ENCODE measurements at regions not wholly inside any gene's neighbourhood (a gene's known extent, or its start where the extent isn't known, plus 50 kb on each side); places are given as distances from the start of the nearest gene placed in this dataset.

DNA sequence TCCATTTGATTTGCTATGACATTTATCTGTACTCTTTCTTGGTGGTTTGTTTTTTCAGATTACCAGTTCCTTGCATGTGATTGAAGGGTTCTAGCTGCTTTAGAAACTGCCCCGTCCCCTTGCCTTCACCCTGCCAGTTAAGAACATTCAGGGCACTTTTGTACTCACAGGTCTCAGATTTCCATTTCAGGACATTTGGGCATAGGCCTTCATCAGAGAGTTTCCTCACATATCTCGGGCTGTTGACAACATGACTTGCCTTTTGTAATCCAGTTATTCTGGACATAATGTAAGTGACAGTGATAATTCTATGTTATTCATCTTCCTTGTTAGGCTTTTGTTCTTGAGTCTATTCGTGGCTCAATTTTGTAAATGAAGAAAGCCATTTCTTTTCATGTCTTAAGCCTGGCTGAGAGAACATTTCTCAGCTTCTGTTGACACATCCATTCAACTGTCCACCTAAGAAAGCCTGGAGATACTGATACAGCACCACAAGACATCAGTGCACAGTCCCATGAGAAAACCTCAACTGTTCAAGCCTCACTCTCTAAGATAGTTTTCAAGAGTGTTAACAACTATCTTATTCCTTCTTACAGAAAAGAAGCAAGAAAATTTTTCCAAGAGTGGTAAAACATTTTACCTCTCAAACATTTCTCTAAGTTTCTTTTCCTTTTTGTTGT, 209.3 kb upstream of the SGK1 start:
- TF ChIP-seq, protein P1, sequence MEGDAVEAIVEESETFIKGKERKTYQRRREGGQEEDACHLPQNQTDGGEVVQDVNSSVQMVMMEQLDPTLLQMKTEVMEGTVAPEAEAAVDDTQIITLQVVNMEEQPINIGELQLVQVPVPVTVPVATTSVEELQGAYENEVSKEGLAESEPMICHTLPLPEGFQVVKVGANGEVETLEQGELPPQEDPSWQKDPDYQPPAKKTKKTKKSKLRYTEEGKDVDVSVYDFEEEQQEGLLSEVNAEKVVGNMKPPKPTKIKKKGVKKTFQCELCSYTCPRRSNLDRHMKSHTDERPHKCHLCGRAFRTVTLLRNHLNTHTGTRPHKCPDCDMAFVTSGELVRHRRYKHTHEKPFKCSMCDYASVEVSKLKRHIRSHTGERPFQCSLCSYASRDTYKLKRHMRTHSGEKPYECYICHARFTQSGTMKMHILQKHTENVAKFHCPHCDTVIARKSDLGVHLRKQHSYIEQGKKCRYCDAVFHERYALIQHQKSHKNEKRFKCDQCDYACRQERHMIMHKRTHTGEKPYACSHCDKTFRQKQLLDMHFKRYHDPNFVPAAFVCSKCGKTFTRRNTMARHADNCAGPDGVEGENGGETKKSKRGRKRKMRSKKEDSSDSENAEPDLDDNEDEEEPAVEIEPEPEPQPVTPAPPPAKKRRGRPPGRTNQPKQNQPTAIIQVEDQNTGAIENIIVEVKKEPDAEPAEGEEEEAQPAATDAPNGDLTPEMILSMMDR (conservative IDR thresholded peaks at IDR 0.05), result no peak
- no peak for TF ChIP-seq EZH2 (IDR thresholded peaks at IDR 0.05; ENCODE audit: low read depth)
- Histone ChIP-seq H3F3A (ENCODE audit: insufficient read depth, low read depth) (no peaks in the 10 kb centered on the region), H3K27ac (no peak overlapping the region), H3K4me1 (replicated peaks; ENCODE audit: insufficient read depth) (peaks cover 10% of the 10 kb centered on the region), H3K9me3 (ENCODE audit: insufficient read depth, low read depth) (no peaks in the 10 kb centered on the region), H3K79me2 (ENCODE audit: low read depth) (no peaks in the 10 kb centered on the region), H3K9me2 (ENCODE audit: insufficient read depth) (no peaks in the 10 kb centered on the region), H3K4me2 (no peak overlapping the region), H3K36me3 (ENCODE audit: low read depth) (no peaks in the 10 kb centered on the region), H4K20me1 (ENCODE audit: insufficient read depth) (no peaks in the 10 kb centered on the region), H2AFZ (no peak overlapping the region), H3K4me3 (no peak overlapping the region), H3K27me3 (ENCODE audit: insufficient read depth, low read depth) (no peaks in the 10 kb centered on the region)
- intact Hi-C loops (cut with micrococcal nuclease; ENCODE audit: unreplicated experiment), result no loop called here
- ChIA-PET POLR2A (ENCODE audit: unreplicated experiment) (no interaction called here), CTCF (interaction anchor here (0.6 kb wide), 1 partner anchor 24 kb away, joined by 8 read pairs; no protein-coding TSS in a partner anchor)
- DNase-seq, result no peak
- no TSS peak for BruUV-seq (replicated peaks)

DNA sequence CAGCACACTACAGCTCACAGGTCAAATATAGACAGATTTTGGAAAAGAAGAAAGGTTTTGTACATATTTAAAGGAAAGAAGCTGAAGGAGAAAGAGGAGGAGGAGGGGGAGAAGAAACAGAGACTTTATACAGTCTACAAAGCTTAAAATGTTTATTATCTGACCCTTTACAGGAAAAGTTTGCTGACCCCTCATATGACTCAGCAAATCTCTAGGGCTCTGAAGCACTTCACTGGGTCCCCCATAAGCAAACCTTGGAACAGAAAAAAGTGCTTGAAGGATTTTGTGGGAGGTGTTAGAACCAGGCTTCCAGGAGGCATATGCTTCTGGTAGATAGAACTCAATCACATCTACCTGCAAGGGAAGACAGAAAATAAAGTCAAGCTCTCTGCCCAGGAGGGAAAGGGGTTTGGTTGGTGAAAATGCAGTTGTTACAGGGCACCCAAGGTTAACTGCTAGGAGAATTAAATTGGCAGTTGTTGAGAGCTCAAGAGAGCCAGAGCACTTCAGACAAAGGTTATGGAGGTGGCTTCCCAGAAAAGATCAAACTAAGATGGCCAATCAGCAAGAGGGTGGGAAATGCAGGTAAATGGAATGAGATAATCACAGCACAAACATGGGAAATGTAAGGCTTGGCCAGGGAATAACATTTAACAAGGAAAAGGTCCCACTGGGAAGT, 207.4 kb upstream of the SGK1 start:
- H3K4me3 ChIP-seq, result no peak overlapping the region
- H3K79me2 ChIP-seq (ENCODE audit: low read depth), result no peaks in the 10 kb centered on the region
- H3K9me3 ChIP-seq (ENCODE audit: insufficient read depth, low read depth), result no peaks in the 10 kb centered on the region
- H2AFZ ChIP-seq, result no peak overlapping the region
- ChIA-PET POLR2A (ENCODE audit: unreplicated experiment) (no interaction called here), CTCF (no interaction called here)
- H3K36me3 ChIP-seq (ENCODE audit: low read depth), result no peaks in the 10 kb centered on the region
- no peak for DNase-seq
- no peaks in the 10 kb centered on the region for H3K9me2 ChIP-seq (ENCODE audit: insufficient read depth)
- no peak for TF ChIP-seq EZH2 (IDR thresholded peaks at IDR 0.05; ENCODE audit: low read depth)
- TF ChIP-seq, protein P1 (conservative IDR thresholded peaks at IDR 0.05), result no peak
- intact Hi-C loops (cut with micrococcal nuclease; ENCODE audit: unreplicated experiment), result no loop called here
- BruUV-seq (replicated peaks), result no TSS peak
- H3F3A ChIP-seq (ENCODE audit: insufficient read depth, low read depth), result no peaks in the 10 kb centered on the region
- no peak overlapping the region for H3K4me2 ChIP-seq
- no peaks in the 10 kb centered on the region for H3K27me3 ChIP-seq (ENCODE audit: insufficient read depth, low read depth)
- H4K20me1 ChIP-seq (ENCODE audit: insufficient read depth), result no peaks in the 10 kb centered on the region
- no peak overlapping the region for H3K27ac ChIP-seq
- peaks cover 10% of the 10 kb centered on the region for H3K4me1 ChIP-seq (replicated peaks; ENCODE audit: insufficient read depth)

DNA sequence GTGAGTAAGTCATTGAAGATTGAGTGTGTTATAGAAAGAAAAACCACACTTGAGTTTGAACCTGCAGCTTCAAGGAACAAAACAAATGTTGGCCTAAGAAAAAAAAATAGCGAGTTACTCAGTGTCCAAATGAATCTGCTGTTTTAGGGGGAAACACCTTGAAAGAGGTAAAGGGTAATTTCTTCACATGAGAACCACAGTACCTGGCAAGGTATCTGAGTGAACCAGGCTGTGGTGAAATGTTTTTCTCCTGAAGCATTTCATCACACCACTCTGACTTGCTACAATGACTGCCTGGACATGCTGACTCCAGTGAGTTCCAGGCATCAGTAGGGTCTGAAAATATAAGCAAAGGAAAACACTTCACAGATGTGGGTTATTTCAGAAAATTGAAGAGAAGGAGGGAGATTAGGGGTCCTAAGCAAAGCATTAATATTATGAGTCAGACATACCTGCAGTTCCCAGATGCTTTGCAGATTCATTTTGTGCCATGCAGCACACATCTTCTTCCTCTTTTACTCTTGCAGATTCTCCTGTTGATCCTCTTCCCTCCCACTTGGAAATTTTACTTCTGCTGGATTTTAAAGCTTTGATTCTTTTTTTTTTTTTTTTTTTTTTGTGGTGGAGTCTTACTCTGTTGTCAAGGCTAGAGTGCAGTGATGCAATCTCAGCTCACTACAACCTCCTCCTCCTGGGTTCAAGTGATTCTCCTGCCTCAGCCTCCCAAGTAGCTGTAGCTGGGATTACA, 206.2 kb upstream of the SGK1 start:
- TF ChIP-seq, protein P1 (conservative IDR thresholded peaks at IDR 0.05), result no peak
- no peak for TF ChIP-seq EZH2 (IDR thresholded peaks at IDR 0.05; ENCODE audit: low read depth)
- Histone ChIP-seq H3K79me2 (ENCODE audit: low read depth) (no peaks in the 10 kb centered on the region), H3K4me3 (no peak overlapping the region), H2AFZ (no peak overlapping the region), H3K36me3 (ENCODE audit: low read depth) (no peaks in the 10 kb centered on the region), H3K27me3 (ENCODE audit: insufficient read depth, low read depth) (no peaks in the 10 kb centered on the region), H3K4me1 (replicated peaks; ENCODE audit: insufficient read depth) (no peaks in the 10 kb centered on the region; the same call in 1 of the 2 replicates), H3K4me2 (no peak overlapping the region), H4K20me1 (ENCODE audit: insufficient read depth) (no peaks in the 10 kb centered on the region), H3K27ac (no peak overlapping the region), H3F3A (ENCODE audit: insufficient read depth, low read depth) (no peaks in the 10 kb centered on the region), H3K9me3 (ENCODE audit: insufficient read depth, low read depth) (no peaks in the 10 kb centered on the region), H3K9me2 (ENCODE audit: insufficient read depth) (no peaks in the 10 kb centered on the region)
- BruUV-seq (replicated peaks), result no TSS peak
- intact Hi-C loops (cut with micrococcal nuclease; ENCODE audit: unreplicated experiment), result no loop called here
- POLR2A ChIA-PET (ENCODE audit: unreplicated experiment), result no interaction called here
- DNase-seq, result no peak
- CTCF ChIA-PET, result no interaction called here
